ENCODE measurements at regions not wholly inside any gene's neighbourhood (a gene's known extent, or its start where the extent isn't known, plus 50 kb on each side); places are given as distances from the start of the nearest gene placed in this dataset.
A peak's percentile ranks its signal among the peaks of the same experiment; 100 is the strongest.

- Histone ChIP-seq H3K27me3 (no peaks in the 10 kb centered on the region), H3K36me3 (no peaks in the 10 kb centered on the region), H3K27ac (no peak overlapping the region), H3K4me1 (no peaks in the 10 kb centered on the region), H3K9me3 (no peaks in the 10 kb centered on the region), H3K4me3 (no peak overlapping the region)
- TF ChIP-seq, protein P1, sequence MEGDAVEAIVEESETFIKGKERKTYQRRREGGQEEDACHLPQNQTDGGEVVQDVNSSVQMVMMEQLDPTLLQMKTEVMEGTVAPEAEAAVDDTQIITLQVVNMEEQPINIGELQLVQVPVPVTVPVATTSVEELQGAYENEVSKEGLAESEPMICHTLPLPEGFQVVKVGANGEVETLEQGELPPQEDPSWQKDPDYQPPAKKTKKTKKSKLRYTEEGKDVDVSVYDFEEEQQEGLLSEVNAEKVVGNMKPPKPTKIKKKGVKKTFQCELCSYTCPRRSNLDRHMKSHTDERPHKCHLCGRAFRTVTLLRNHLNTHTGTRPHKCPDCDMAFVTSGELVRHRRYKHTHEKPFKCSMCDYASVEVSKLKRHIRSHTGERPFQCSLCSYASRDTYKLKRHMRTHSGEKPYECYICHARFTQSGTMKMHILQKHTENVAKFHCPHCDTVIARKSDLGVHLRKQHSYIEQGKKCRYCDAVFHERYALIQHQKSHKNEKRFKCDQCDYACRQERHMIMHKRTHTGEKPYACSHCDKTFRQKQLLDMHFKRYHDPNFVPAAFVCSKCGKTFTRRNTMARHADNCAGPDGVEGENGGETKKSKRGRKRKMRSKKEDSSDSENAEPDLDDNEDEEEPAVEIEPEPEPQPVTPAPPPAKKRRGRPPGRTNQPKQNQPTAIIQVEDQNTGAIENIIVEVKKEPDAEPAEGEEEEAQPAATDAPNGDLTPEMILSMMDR (IDR thresholded peaks at IDR 0.05), result no peak
- TF ChIP-seq POLR2AphosphoS5 (IDR thresholded peaks at IDR 0.05; ENCODE audit: insufficient read depth in 1 of 2, low read depth in 1 of 2), result no peak
- no peak for TF ChIP-seq POLR2A (IDR thresholded peaks at IDR 0.05)
- intact Hi-C loops (cut with DNase I), result no loop called here
- DNase-seq (ENCODE audit: extremely low spot score in 2 of 2), result no peak
Observed at GRCh38 chr6:71529769-71530168, 241.2 kb downstream of the OGFRL1 start.

- intact Hi-C loops (cut with DNase I), result no loop called here
- TF ChIP-seq, protein P1 (IDR thresholded peaks at IDR 0.05), result no peak
- TF ChIP-seq POLR2AphosphoS5 (IDR thresholded peaks at IDR 0.05; ENCODE audit: insufficient read depth in 1 of 2, low read depth in 1 of 2) (no peak), POLR2A (IDR thresholded peaks at IDR 0.05) (no peak)
- Histone ChIP-seq H3K36me3 (no peaks in the 10 kb centered on the region), H3K27me3 (no peaks in the 10 kb centered on the region), H3K4me1 (no peaks in the 10 kb centered on the region), H3K27ac (no peak overlapping the region), H3K4me3 (no peak overlapping the region), H3K9me3 (no peaks in the 10 kb centered on the region)
- DNase-seq (ENCODE audit: extremely low spot score in 2 of 2), result no peak
Observed at GRCh38 chr6:71531006-71531405, 242.4 kb downstream of the OGFRL1 start.

DNA sequence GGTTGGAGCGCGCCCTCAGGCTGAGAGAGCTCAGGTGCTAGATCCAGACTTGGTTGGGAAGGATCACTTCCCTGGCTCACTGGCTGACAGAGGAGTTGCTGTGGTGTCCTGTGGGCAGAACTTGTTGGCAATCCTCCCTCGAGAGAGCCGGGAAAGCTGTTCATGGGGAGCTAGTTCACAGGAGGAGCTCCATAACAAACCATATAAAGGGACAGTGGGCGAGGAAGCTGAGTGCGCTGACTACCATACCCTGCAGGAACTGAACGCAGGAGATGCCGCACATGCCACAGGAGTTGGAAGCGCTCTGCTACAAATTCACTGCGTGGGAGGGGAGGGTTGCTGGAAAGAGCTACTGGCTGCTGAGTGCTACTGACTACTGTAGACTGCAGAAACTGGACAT lies 243.2 kb downstream of the OGFRL1 start:
- Histone ChIP-seq H3K9me3 (no peaks in the 10 kb centered on the region), H3K27ac (no peak overlapping the region), H3K27me3 (no peaks in the 10 kb centered on the region), H3K36me3 (no peaks in the 10 kb centered on the region), H3K4me3 (no peak overlapping the region), H3K4me1 (no peaks in the 10 kb centered on the region)
- intact Hi-C loops (cut with DNase I), result no loop called here
- TF ChIP-seq POLR2A (IDR thresholded peaks at IDR 0.05) (no peak), POLR2AphosphoS5 (IDR thresholded peaks at IDR 0.05; ENCODE audit: insufficient read depth in 1 of 2, low read depth in 1 of 2) (no peak)
- TF ChIP-seq, protein P1 (IDR thresholded peaks at IDR 0.05), result no peak
- no peak for DNase-seq (ENCODE audit: extremely low spot score in 2 of 2)

DNA sequence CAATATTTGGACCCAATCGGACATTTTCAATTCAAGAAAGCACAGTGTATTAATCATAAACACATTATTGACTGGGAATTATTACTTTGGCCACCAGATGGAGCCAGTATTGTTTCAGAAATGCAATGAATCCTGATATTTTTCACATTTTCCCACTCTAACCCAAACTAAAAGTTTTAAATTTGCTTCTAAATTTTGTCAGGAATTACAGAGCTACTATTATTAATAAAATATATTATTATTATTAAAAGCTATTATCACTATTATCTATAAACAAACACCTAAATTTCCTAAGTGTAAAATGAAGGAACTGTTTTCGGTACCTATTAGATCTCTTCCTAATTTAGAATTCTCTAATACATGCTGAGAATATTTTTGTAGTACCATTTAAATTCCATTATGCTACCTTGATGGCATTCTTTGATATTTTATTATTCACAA lies 245.3 kb downstream of the OGFRL1 start:
- H3K9me3 ChIP-seq, result no peaks in the 10 kb centered on the region
- H3K27me3 ChIP-seq, result no peaks in the 10 kb centered on the region
- intact Hi-C loops (cut with DNase I), result no loop called here
- no peaks in the 10 kb centered on the region for H3K4me1 ChIP-seq
- no peak for TF ChIP-seq POLR2AphosphoS5 (IDR thresholded peaks at IDR 0.05; ENCODE audit: insufficient read depth in 1 of 2, low read depth in 1 of 2)
- TF ChIP-seq POLR2A (IDR thresholded peaks at IDR 0.05), result no peak
- TF ChIP-seq, protein P1 (IDR thresholded peaks at IDR 0.05), result peak in 2 of 3 experiments; percentile 37 to 39
- H3K27ac ChIP-seq, result no peak overlapping the region
- H3K36me3 ChIP-seq, result no peaks in the 10 kb centered on the region
- DNase-seq (ENCODE audit: extremely low spot score in 2 of 2), result no peak
- H3K4me3 ChIP-seq, result no peak overlapping the region

DNA sequence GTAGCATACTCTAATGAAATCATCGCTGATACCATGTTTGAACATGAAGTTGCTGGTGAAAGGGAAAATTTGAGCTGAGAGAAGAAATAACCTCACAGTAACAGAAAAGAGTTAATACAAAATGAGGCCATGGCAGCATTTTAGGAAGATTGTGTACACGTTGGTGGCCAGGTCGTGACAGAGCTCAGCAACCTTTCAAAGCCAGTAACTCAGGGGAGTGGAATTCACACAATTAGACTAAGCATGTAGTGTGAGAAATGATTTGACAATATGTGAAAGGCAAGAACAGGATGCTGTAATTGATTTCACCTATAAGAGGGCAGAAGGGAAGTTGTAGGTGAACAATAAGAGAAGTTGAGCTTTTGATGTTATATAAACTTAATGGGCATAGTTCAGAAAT lies 246.3 kb downstream of the OGFRL1 start:
- Histone ChIP-seq H3K36me3 (no peaks in the 10 kb centered on the region), H3K4me3 (no peak overlapping the region), H3K4me1 (no peaks in the 10 kb centered on the region), H3K27ac (no peak overlapping the region), H3K27me3 (no peaks in the 10 kb centered on the region), H3K9me3 (no peaks in the 10 kb centered on the region)
- no peak for TF ChIP-seq POLR2A (IDR thresholded peaks at IDR 0.05)
- no peak for TF ChIP-seq POLR2AphosphoS5 (IDR thresholded peaks at IDR 0.05; ENCODE audit: insufficient read depth in 1 of 2, low read depth in 1 of 2)
- TF ChIP-seq, protein P1 (IDR thresholded peaks at IDR 0.05), result no peak
- intact Hi-C loops (cut with DNase I), result no loop called here
- no peak for DNase-seq (ENCODE audit: extremely low spot score in 2 of 2)
